GM18870 (cell line): ENCODE measurements at regions not wholly inside any gene's neighbourhood (a gene's known extent, or its start where the extent isn't known, plus 50 kb on each side); places are given as distances from the start of the nearest gene placed in this dataset.
"Not testable (repeated sequence)": the region's sequence is repeated elsewhere in the genome, so short reads cannot be mapped to it uniquely, and the experiment has no call there.

Source experiments
- ATAC-seq: cut with Tn5 transposase; IDR thresholded peaks from one replicate; pipeline ENCODE4 v1.9.1; 2021; ENCODE audit warnings: moderate library complexity; ENCODE audit not compliant: unreplicated experiment

DNA sequence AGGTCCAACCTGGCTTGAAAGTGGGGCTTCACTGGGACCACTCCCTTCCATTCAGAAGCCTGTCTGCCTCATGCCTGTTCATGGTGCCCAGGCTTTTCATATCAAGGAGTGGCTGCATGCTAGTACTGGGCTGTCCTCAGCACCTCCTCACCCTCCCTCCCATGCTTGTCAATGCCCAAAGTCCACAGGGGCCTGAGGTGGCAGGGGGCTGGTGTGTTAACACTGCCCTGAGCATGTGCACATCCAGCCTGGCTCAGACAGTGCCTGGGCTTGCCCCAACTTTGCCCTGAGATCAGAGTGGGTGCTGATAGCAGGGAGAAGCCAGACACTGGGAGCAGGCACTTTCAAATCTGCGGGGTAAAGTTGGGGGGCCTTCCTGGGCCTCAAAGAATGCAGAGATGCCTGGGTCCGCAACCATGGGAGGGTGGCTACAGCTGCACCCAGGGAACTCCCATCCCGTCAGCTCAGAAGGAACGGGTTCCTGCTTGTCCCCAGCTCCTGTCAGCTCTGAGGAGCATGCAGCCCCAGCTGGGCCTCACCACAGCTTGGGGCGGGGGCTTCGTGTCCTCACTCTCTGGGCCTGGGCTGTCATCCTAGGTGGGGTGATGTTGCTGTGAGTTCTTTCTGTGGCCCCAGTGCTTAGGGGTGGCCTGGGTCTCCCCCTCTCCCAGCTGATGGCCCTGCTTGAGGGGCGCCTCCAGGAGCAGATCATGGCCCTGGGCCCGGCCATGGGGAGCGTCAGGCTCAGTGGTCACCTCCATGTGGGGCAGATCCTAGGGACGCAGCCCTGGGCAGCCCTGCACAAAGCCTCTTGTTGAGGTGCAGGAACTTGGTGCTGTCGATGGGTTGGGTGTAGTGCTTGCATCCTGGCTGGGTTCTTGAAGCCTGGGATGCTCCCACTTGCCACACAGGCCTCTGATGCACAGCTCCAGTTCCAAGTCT is 830.6 kb upstream of the SLITRK5 start:
- ATAC-seq, result no peak

DNA sequence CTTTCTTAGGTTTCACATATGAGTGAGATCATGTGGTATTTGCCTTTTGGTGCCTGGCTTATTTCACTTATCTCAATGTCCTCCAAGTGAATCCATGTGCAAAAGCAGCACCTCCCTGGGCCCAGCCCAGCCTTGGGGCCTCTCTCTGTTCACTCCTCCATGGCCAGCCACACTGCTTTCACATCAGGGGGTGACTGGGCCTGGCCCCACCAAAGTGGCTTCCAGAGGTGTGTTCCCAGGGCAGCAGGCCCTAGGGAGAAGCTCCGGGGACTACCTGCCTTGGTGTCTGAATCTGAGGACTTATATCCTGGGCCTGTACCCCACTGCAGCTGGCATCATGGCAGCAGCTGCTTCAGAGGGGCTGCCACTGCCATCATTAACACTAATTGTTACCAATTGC is 829.9 kb upstream of the SLITRK5 start:
- no peak for ATAC-seq

DNA sequence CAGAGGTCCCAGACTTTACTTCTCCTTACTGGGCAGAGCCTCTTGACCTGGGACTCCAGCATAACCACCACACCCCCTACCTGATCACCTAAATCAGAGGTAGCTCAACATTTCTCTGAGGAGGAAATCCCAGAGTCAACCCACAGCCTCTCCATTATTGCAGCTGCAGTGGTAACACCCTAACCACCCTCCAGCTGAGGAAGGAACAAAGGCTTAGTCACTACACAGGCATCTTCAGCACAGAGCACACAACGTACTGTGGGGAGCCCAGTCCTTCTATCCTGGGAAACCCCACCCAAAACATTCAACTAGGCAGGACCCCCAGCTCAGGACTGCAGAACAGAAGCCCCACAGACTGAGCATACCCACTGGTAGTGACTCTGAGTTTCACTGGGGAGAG is 824.7 kb upstream of the SLITRK5 start:
- no peak for ATAC-seq

DNA sequence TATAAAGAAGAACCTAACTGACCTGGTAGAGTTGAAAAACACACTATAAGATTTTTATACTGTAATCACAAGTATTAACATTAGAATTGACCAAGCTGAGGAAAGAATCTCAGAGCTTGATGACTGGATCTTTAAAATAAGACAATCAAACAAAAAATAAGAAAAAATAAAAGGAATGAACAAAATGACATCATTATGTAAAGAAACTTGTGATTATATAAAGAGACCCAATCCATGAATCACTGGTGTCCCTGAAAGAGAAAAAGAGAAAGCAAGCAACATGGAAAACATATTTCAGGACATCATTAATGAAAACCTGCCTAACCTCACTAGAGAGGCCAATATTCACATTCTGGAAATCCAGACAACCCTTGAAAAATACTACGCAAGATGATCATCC is 822.5 kb upstream of the SLITRK5 start:
- no peak for ATAC-seq

DNA sequence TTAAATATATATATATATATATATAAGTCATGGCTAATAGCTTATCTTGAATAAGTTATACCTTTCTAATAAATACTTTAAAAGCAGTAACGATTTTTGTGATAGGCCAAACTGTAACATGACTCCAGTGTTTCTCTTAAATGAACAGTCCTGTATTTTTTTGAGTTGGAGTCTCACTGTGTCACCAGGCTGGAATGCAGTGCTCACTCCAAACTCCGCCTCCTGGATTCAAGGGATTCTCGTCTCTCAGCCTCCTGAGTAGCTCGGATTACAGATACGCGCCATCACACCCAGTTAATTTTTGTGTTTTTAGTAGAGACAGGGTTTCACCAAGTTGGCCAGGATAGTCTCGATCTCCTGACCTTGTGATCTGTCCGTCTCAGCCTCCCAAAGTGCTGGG is 814.2 kb upstream of the SLITRK5 start:
- ATAC-seq, result no peak

DNA sequence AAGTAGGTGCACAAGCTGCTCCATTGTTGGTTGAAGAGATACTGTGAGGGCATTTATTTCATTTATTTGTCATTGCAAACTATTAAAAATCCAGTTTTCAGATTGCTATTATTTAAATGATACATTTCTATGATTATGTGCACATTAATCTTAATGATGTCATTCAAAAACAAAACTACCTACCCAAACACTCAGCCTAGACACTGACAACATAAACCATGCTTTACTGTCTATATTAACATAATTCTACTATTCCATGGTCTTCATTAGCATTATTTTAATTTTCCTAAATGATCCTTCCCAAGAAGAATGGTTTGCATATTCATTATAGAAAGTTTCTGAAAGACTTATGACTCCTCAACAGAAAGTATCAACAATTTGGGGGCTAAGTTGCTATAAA is 813.0 kb upstream of the SLITRK5 start:
- ATAC-seq, result no peak

DNA sequence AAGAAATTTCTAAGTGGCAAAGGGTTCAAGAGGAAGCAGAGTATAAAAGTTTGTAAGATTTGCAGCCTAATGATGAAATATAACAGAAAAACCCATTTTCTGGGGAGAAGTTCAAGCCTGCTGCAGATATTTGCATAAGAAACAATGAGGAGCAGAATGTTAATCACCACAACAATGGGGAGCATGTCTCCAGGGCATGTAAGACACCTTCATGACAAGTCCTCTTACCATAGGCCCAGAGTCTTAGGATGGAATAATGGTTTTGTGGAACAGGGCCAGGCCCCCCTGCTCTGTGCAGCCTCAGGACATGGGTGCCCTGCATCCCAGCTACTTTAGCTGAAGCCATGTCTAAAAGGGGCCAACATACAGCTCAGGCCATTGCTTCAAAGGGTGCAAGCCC is 809.0 kb upstream of the SLITRK5 start:
- ATAC-seq, result no peak

DNA sequence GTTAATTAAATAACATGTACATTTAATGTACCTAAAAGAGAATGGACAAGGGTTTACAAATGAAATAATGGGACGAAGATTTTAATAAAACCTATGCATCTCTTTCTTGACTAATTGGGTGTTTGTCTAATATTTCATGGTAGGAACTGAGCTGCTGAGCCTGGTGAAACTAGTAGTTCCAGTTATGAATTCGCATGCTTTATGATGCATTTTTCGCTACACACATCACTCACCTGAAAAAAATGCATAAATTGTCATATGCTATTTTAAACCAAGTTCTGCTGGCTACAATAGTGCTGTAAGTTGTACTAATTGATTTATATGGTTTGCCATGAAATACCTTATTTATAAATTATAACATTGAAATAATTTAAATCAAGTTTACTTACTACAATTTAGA is 806.8 kb upstream of the SLITRK5 start:
- ATAC-seq, result no peak

DNA sequence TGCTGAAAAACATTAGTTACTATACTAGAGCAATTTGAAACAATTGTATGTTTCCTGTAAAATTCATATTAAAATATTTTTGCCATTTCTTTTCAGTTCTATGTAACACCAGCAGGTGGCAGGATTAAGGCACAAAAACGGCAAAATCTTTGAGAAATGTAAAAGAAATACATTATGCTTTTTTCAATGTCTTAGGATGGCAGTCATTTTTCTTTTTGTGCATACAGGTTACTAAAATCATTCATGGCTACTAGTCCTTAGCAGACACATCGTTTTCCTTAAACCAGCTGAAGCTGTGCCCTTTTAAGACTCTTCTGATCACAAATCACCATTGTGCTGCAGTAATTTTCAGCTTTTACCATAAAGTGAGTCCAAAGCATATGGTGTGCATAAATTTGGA is 800.7 kb upstream of the SLITRK5 start:
- no peak for ATAC-seq

DNA sequence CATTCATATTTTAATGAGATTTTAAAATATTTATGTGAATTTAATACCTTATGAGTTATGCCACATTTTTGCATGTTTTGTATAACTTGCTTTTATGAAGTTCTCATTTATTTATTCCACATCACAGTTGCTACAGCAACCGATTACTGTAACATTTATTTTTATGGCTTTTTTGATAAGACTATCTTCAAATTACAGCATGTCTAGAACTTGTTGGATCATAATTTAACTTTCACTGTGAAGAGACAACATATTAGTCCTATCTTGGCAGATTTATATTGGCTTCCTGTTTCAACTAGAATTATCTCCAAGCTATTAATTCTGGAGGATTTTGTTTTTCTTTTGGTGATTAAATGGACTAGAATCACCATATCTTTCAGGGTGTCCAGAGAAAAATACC is 793.7 kb upstream of the SLITRK5 start:
- ATAC-seq, result no peak

DNA sequence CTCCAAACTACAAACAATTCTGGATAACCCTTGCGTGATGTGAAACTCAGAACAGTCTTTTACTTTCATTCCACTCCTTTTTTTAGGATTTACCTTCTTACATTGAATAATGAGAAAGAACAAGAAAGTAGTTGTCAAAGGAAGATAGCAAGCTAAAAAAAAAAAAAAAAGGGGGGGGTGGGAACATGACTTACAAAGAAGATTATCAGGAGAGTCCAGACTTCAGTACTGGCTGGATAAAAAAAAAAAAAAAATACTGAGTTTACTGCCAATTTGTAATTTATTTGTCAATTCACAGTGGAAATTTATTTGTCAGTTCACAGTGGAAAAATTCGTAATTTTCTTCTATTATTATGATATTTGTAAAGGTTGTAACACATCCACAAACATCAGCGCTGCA is 792.4 kb upstream of the SLITRK5 start:
- ATAC-seq, result no peak

DNA sequence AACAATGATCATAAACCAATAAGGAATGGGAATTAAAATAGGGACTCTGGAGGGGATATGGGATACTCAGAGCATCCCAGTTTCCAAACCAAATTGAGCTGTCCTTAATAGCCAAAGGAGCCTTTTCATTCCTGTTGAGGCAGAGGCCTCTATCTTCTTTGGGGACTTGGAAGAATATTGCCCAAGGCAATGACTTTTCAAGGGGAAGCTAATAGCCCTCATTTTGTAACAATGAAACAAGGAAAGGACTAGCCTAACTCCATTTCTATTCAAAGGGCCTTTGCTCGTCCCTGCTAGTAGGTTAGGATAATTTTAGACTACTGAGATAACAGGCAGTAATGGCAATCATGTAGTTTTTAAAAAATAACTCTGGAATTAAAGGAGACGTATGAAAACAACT is 789.8 kb upstream of the SLITRK5 start:
- no peak for ATAC-seq

DNA sequence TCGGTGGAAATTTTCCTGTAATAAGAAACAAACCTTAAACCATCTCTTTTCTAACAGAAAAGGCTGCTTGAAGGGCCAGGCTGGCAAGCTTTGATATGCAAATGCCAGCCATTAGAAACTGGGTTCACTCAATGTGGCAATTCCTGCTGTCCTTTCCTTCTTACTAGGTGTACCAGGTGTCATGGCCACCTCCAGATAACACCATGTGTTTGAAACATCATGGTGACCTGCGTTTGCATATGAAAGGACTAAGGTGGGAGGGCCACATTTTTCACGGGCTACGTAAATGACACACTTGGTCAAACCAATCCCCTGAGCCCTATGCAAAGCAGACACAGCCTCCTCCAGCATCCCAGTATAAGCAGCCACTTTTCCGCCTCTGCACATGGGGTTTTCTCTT is 789.1 kb upstream of the SLITRK5 start:
- no peak for ATAC-seq

DNA sequence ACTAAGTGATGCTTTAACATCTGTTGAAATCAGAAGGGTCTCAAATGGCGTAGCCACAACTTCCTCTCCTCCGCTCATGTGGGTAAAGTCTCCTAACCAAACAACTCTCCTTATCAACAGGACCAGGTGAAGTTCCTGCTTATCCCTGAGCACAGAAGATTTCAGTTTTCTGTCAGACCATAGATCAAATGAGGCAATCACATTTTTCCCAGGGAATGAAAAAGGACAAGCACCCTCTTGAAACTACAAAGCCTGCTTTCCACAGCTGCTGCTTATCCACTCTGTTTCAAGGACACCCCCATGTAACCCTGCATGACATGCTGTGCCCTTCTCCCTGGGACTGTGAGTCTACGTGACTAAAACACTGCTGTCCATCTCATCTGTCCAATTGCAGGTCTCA is 788.3 kb upstream of the SLITRK5 start:
- ATAC-seq, result no peak

DNA sequence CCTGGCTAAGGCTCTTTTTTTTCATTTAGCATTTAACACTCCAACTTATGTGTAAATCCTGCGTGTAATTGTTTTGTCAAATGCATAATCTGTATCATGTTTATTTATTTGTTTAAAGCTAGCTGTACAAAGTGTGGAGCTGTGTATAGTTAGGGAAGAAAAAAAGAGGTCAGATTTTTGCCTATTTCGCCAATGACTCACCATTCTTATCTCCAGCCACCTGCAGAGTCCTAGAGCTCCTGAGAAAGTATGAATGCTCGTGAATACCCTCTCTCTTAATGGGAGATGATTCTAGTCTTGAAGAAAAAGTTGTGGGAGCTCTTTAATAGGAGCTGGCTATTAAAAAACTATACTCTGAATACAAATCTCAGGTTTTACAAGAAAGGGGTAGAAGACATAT is 778.8 kb upstream of the SLITRK5 start:
- ATAC-seq, result no peak

DNA sequence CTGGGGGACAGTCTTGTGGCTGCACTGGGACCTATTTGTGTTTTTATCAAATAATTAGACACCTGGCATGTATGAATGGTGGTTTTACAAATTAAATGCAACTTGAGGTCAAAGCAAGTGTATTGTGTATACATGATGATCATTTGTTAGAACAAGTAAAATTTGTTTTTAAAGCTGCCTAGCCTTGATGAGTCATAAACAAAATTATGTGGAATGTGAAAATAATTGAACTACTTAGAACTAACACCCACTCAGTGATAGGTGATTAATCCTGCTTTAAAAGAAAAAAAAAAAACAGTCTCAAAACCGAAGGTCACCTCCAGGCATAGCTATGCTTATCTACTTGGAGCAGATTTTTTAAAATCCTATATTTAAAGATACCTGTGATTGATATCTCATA is 770.3 kb upstream of the SLITRK5 start:
- ATAC-seq, result no peak

DNA sequence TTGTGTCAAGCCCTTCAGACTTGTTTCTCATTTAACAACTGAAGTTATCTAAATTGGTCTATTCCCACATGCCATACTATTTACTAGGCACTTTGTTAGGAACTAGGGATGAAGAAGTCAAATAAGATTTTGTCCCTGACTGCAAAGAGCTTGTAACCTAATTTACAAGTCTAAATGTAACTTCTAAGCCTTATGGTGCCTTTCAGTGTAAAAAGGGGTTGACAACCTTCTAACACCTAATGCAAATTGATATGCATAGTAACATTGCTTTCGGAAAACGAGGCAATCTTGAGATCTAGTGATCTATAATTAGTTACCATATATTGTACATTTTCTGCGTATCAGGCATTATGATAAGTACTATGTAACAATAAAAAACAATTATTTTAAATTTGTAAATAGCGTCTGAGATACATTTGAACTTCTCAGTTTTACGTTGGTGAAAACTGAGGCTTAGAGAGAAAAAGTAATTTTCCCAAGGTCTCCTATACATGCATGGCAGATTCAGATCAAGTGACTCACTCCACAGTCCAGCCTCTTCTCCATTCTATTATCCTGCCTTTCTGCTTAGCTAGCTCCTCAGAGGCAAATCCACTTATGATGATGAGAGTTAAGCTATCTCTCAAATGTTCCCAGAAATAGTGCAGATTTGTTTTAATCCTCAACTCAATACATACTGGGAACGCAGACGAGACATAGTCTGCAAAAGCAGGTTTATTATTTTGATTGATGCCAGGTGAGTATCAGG is 764.9 kb upstream of the SLITRK5 start:
- ATAC-seq, result no peak

DNA sequence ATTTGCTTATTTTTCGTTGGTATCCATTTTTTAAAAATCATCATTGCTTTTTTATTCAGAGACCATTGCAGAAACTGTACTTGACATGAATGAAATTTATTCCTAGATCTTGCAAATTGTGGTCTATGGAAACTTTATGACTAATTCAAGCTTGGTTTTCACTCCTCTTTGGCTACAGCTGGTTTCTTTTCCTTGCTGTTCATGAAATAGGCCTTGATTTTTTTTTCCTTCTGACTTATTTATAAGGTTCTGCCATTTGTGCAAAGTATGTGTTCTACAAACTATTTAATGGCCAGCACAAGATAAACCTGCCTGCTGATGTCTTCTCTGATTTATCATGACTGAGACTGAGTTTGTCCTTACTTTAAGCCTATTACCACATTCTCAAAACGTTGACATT is 764.0 kb upstream of the SLITRK5 start:
- ATAC-seq, result no peak

DNA sequence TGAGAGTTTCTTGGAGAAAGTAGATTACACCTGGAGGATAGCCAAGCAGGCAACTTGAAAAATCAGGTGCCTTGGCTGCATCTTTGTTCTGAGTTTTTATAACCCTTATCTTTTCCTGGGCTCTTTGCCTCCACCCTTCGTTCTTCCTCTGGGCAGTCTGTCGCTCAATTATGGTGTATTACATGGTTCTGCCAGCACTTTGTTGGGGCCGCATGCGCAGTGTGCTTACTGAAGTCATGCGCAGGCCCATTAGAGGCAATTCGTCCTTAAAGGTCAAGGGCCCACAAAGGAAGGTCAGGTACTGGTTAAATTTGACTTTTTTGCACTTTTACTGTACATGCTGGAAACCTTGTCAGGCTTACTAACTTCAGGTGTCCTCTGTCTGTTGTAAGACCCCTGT is 761.9 kb upstream of the SLITRK5 start:
- no peak for ATAC-seq

DNA sequence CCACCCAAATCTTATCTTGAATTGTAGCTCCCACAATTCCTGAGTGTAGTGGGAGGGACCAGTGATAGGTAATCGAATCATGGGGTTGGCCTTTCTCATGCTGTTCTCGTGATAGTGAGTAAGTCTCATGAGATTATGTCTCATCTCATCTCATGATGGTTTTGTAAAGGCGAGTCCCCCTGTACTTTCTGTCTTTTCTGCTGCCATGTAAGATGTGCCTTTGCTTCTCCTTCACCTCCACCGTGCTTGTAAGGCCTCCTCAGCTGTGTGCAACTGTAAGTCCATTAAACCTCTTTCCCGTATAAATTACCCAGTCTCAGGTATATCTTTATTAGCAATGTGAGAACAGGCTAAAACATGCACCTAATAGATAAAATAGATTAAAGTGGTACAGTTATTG is 756.4 kb upstream of the SLITRK5 start:
- ATAC-seq, result no peak

DNA sequence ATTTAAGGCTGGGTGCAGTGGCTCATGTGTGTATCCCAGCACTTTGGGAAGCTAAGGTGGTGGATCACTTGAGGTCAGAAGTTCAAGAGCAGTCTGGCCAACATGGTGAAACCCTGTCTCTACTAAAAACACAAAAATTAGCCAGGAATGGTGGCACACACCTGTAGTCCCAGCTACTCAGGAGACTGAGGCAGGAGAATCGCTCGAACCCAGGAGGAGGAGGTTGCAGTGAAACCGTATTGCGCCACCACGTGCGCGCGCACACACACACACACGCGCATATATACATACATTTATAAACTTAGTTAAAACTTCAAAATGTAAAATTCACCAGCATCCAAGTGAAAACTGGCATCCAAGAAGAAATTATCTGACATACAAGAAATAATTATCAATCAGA is 753.7 kb upstream of the SLITRK5 start:
- ATAC-seq, result not testable (repeated sequence)

DNA sequence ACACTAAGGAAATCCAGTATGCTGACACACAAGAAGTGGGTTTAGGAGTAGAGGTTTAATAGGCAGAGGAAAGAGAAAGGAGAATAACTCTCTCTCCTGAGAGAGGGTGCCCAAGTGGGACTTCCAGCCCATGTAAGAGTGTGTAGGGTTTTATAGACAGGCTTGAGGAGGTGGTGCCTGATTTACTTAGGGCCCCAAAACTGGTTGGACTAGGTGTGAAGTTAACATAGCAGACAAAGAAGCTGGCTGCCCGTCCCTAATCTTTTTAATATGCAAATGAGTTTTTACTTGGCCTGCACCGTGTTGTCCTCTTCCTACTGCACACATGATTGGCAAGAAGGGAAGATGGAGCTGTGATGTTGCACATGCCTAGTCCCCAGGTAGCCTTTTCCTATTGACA is 752.5 kb upstream of the SLITRK5 start:
- ATAC-seq, result no peak
